ENCODE measurements at regions not wholly inside any gene's neighbourhood (a gene's known extent, or its start where the extent isn't known, plus 50 kb on each side); places are given as distances from the start of the nearest gene placed in this dataset.
"Not testable (repeated sequence)": the region's sequence is repeated elsewhere in the genome, so short reads cannot be mapped to it uniquely, and the experiment has no call there.

DNA sequence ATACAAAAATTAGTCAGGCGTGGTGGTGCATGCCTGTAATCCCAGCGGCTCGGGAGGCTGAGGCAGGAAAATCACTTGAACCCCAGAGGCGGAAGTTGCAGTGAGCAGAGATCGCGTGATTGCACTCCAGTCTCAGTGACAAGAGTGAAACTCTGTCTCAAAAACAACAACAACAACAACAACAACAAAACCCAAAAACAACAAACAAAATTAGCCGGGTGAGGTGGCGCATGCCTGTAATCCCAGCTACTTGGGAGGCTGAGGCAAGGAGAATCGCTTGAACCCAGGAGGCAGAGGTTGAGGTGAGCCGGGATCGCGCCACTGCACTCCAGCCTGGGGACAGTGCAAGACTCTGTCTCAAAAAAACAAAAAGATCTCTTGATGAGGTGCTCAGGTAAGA, 120.5 kb upstream of the SALL4 start:
- TF ChIP-seq POLR2AphosphoS5 (IDR thresholded peaks at IDR 0.05; ENCODE audit: borderline replicate concordance, low read depth, low read length); EZH2 (IDR thresholded peaks at IDR 0.05); FOXP2 (optimal IDR thresholded peaks at IDR 0.05; ENCODE audit: control extremely low read depth, extremely low read length, insufficient read depth): not testable (repeated sequence)
